ENCODE measurements at regions not wholly inside any gene's neighbourhood (a gene's known extent, or its start where the extent isn't known, plus 50 kb on each side); places are given as distances from the start of the nearest gene placed in this dataset.

DNA sequence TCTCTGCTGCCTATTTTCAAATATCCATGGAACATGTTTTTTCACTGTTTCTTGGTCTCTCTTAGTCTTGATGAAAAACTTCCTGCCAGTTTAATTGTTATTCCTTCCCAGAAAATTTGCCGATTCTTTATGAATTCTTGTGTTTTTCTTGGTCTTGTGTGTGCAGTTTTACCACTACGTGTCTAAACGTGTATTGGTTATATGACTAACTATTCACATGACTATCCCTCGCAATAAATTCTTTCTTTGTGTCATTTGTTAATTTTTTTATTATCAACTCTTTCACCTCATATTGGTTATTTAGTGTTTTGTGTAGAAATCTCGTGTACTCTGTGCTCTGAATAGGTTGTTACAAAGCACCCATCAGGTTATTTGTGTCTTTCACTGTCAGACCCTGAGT is 315.4 kb downstream of the HAO1 start (continued):
- TF ChIP-seq, protein P1, sequence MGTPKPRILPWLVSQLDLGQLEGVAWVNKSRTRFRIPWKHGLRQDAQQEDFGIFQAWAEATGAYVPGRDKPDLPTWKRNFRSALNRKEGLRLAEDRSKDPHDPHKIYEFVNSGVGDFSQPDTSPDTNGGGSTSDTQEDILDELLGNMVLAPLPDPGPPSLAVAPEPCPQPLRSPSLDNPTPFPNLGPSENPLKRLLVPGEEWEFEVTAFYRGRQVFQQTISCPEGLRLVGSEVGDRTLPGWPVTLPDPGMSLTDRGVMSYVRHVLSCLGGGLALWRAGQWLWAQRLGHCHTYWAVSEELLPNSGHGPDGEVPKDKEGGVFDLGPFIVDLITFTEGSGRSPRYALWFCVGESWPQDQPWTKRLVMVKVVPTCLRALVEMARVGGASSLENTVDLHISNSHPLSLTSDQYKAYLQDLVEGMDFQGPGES (IDR thresholded peaks at IDR 0.05; ENCODE audit: low read depth, low read length), result no peak

DNA sequence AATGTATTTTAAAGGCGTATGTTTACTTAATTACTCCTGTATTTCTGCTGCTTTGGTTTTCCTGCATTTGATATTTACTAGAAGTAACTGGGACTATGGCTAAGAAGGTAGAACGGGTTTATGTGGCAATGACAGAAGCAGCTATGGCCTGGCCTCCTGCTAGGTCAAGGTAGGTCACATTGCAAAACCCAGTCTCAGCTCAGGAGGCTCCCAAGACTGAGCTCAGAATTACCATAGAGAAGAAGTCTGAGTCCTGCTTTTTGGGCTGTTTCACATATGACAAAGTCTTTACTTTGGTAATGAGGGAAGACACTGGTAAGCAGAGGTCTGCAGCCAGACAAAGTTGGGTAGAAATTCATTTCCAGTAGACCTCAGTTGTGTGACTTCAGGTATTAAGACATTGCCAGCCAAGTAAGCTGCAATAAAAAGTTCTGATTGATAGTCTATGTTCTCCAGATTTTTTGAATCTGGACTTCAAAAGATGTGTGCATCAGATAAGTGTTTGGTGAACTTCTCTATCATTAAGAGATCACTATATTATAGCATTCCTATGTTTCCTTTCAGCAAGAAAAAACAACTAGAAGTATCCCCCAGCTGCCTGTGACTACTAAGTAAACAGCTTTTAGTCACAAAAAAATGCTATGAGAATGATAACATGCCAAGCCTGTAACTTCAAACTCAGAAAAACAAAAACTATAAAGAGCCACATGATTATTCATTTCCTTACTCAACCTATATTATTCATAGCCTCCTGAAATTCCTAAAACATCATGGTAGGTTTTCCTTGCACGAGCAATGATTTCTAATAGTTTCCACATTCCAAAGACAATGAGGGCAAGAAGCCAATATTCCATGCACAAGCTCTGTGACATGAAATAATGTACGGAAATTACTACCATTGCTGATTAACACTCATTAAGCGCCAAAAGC is 312.3 kb downstream of the HAO1 start:
- Histone ChIP-seq H3K79me2 (ENCODE audit: insufficient read depth) (no peaks in the 10 kb centered on the region), H3K9me3 (no peaks in the 10 kb centered on the region), H3K36me3 (replicated peaks in 1 of 2; ENCODE audit: control insufficient read depth in 1 of 2, insufficient read depth in 2 of 2, low read length in 1 of 2) (no peaks in the 10 kb centered on the region), H3K4me1 (ENCODE audit: control insufficient read depth in 1 of 2, insufficient read depth in 2 of 2, low read depth in 1 of 2, low read length in 1 of 2) (no peaks in the 10 kb centered on the region), H3F3A (replicated peaks; ENCODE audit: insufficient read depth) (peaks cover 10% of the 10 kb centered on the region), H4K20me1 (ENCODE audit: insufficient read depth) (no peaks in the 10 kb centered on the region), H3K9me2 (no peaks in the 10 kb centered on the region), H3K27me3 (ENCODE audit: insufficient read depth) (no peaks in the 10 kb centered on the region), H3K27ac (ENCODE audit: low read depth in 2 of 2, low read length in 1 of 2) (peak overlapping the region in 1 of 2 experiments; percentile 26; a peak in 1 of 4 replicates), H3K4me2 (no peak overlapping the region), H3K4me3 (ENCODE audit: low read depth in 2 of 2, low read length in 1 of 2) (no peak overlapping the region), H2AFZ (ENCODE audit: low read depth) (no peak overlapping the region), H3K9ac (no peak overlapping the region)
- POLR2A ChIA-PET, result no interaction called here
- 20% methylated on average over 5 of the region's 5 CpGs for WGBS (ENCODE audit: low lambda C conversion rate)
- no peak for DNase-seq
- CTCF ChIA-PET, result no interaction called here
- TF ChIP-seq TAF1 (IDR thresholded peaks at IDR 0.05; ENCODE audit: borderline replicate concordance, low read depth, low read length), result no peak
- peak; percentile 40 for TF ChIP-seq NFIC (IDR thresholded peaks at IDR 0.05; ENCODE audit: borderline replicate concordance)
- TF ChIP-seq FOSL2 (IDR thresholded peaks at IDR 0.05; ENCODE audit: borderline replicate concordance, low read depth), result peak; percentile 36; the same call in 1 of the 2 replicates
- TF ChIP-seq, protein P2, sequence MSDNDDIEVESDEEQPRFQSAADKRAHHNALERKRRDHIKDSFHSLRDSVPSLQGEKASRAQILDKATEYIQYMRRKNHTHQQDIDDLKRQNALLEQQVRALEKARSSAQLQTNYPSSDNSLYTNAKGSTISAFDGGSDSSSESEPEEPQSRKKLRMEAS (IDR thresholded peaks at IDR 0.05; ENCODE audit: low read depth), result no peak
- TF ChIP-seq, protein P3, sequence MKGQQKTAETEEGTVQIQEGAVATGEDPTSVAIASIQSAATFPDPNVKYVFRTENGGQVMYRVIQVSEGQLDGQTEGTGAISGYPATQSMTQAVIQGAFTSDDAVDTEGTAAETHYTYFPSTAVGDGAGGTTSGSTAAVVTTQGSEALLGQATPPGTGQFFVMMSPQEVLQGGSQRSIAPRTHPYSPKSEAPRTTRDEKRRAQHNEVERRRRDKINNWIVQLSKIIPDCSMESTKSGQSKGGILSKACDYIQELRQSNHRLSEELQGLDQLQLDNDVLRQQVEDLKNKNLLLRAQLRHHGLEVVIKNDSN (IDR thresholded peaks at IDR 0.05; ENCODE audit: borderline replicate concordance, low read depth), result no peak
- TF ChIP-seq RFX5 (IDR thresholded peaks at IDR 0.05; ENCODE audit: low read length), result no peak
- TF ChIP-seq MXI1 (IDR thresholded peaks at IDR 0.05; ENCODE audit: low read depth, low read length), result no peak
- TF ChIP-seq, protein P4, sequence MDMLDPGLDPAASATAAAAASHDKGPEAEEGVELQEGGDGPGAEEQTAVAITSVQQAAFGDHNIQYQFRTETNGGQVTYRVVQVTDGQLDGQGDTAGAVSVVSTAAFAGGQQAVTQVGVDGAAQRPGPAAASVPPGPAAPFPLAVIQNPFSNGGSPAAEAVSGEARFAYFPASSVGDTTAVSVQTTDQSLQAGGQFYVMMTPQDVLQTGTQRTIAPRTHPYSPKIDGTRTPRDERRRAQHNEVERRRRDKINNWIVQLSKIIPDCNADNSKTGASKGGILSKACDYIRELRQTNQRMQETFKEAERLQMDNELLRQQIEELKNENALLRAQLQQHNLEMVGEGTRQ (IDR thresholded peaks at IDR 0.05; ENCODE audit: borderline replicate concordance, low read depth, low read length), result no peak
- TF ChIP-seq, protein P5, sequence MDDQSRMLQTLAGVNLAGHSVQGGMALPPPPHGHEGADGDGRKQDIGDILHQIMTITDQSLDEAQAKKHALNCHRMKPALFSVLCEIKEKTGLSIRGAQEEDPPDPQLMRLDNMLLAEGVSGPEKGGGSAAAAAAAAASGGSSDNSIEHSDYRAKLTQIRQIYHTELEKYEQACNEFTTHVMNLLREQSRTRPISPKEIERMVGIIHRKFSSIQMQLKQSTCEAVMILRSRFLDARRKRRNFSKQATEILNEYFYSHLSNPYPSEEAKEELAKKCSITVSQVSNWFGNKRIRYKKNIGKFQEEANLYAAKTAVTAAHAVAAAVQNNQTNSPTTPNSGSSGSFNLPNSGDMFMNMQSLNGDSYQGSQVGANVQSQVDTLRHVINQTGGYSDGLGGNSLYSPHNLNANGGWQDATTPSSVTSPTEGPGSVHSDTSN (IDR thresholded peaks at IDR 0.05), result no peak
- TF ChIP-seq CHD2 (IDR thresholded peaks at IDR 0.05; ENCODE audit: low read length, partially characterized antibody), result no peak
- no peak for TF ChIP-seq RAD21 (IDR thresholded peaks at IDR 0.05; ENCODE audit: low read length)
- peak in 1 of 2 experiments; percentile 52; a peak in 1 of 4 replicates for TF ChIP-seq EP300 (IDR thresholded peaks at IDR 0.05; ENCODE audit: borderline replicate concordance in 1 of 2, low read depth in 1 of 2, low read length in 1 of 2)
- TF ChIP-seq, protein P6, sequence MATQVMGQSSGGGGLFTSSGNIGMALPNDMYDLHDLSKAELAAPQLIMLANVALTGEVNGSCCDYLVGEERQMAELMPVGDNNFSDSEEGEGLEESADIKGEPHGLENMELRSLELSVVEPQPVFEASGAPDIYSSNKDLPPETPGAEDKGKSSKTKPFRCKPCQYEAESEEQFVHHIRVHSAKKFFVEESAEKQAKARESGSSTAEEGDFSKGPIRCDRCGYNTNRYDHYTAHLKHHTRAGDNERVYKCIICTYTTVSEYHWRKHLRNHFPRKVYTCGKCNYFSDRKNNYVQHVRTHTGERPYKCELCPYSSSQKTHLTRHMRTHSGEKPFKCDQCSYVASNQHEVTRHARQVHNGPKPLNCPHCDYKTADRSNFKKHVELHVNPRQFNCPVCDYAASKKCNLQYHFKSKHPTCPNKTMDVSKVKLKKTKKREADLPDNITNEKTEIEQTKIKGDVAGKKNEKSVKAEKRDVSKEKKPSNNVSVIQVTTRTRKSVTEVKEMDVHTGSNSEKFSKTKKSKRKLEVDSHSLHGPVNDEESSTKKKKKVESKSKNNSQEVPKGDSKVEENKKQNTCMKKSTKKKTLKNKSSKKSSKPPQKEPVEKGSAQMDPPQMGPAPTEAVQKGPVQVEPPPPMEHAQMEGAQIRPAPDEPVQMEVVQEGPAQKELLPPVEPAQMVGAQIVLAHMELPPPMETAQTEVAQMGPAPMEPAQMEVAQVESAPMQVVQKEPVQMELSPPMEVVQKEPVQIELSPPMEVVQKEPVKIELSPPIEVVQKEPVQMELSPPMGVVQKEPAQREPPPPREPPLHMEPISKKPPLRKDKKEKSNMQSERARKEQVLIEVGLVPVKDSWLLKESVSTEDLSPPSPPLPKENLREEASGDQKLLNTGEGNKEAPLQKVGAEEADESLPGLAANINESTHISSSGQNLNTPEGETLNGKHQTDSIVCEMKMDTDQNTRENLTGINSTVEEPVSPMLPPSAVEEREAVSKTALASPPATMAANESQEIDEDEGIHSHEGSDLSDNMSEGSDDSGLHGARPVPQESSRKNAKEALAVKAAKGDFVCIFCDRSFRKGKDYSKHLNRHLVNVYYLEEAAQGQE (IDR thresholded peaks at IDR 0.05; ENCODE audit: low read depth, low read length), result no peak
- TF ChIP-seq, protein P1 (IDR thresholded peaks at IDR 0.05; ENCODE audit: low read depth, low read length), result no peak
- TF ChIP-seq, protein P7, sequence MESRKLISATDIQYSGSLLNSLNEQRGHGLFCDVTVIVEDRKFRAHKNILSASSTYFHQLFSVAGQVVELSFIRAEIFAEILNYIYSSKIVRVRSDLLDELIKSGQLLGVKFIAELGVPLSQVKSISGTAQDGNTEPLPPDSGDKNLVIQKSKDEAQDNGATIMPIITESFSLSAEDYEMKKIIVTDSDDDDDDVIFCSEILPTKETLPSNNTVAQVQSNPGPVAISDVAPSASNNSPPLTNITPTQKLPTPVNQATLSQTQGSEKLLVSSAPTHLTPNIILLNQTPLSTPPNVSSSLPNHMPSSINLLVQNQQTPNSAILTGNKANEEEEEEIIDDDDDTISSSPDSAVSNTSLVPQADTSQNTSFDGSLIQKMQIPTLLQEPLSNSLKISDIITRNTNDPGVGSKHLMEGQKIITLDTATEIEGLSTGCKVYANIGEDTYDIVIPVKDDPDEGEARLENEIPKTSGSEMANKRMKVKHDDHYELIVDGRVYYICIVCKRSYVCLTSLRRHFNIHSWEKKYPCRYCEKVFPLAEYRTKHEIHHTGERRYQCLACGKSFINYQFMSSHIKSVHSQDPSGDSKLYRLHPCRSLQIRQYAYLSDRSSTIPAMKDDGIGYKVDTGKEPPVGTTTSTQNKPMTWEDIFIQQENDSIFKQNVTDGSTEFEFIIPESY (IDR thresholded peaks at IDR 0.05; ENCODE audit: borderline replicate concordance, low read depth), result no peak
